ENCODE measurements at regions not wholly inside any gene's neighbourhood (a gene's known extent, or its start where the extent isn't known, plus 50 kb on each side); places are given as distances from the start of the nearest gene placed in this dataset.
"Not testable (repeated sequence)": the region's sequence is repeated elsewhere in the genome, so short reads cannot be mapped to it uniquely, and the experiment has no call there.

DNA sequence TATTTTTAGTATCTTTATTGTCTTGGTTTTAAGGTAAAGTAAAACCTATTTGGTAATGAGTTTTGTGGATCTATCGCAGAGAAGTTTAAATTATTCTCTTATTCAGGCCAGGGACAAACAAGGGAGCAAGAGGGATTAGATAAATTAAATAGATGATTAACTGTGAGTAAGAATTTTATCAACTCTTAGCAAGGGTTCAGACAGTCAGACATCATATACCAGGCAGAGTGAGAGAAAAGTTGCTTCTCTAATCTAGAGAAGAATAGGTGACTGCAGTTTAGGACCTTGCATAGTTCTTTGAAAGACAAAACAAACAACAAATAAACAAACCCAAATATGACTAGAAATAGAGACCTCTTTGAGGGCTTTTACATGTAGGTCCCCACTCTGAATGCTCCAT is 840.2 kb upstream of the GOT2 start:
- DNase-seq: no peak

DNA sequence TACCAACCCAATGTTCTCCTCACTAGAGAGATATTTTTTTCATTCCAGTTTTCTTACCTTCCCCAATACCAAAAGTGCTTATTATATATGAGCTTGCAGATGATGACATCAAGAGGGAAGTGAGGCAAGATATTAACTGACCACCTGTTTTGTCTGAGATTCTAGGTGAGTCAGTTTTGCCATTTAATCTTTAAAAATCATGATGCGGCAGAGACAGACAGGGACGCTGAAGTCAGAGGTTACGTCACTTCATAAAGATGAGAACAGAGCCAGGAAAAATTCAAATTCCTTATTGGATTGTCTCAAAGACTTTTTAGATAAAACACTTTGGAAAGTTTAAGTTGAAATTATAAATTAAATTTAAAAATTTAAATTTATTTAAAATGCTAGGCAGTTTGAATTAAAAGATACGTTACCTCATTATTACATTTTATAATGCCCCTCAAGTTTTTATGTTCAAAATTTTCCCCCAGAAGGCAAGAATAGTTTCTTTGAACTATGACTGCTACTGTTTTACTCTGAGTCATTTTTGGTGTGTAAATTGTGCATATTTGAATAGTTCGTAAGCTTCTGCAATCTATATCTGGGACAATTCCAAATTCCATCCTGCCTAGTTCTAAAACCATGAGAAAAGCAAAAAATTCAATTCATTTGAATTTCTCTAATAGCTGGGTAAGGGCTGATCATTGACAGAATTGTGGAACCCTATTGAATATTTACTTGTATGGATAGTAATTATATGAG is 839.6 kb upstream of the GOT2 start:
- no peak for DNase-seq

DNA sequence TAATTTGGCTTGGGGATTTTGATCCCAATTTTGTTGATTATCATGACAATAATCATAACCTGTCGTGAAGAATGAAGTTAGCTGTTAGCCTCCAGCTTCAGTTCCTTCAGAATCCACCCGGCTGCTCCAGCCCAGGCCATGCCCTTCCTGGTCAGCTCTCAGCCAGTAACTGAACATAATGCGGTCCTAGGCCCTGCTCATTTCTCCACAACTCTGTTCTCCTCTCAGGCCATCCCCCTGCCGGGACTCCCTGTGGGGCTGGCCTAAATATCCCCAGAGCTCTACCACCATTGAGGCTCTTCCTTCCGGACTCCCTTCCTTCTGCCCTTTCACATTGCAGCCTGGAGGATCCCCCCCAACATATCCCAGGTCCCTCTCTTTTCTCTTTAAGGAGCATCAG is 833.4 kb upstream of the GOT2 start:
- no peak for DNase-seq

DNA sequence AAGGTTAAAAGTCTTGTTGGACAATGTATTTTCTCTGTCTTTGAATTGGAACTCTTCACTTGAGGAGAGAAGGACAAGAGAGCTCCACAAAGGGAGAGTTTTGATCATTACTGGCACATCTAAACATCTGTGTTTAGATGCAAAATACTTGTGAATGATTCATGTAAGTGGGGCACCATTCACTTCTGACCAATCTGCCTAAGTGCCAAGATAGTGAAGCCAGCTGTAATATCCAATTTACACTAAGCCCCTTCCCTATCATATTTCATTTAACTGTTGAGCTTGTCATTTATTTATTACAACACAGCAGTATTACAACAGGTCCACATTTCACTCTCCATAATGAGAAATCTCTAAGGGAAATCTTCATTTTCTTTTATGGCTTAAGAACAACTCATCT is 832.3 kb upstream of the GOT2 start:
- DNase-seq: no peak

DNA sequence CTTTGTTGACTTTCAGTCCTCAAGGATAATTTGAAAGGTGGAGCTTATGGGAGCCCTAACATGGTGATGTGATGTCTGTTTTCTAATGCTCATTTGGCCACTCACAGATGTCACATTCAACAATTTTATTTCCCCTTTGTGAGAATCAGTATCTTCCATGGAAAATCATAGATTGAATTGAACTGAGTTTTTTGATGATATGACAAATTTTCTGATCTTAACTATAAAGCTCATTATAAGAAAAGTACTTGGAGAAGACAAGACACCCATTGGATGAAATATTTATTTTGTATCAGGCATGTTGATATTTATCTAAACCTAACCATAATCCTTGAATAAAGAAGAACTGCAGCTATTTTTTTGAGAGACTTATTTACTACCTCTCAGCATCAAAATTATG is 824.6 kb upstream of the GOT2 start:
- DNase-seq: no peak

DNA sequence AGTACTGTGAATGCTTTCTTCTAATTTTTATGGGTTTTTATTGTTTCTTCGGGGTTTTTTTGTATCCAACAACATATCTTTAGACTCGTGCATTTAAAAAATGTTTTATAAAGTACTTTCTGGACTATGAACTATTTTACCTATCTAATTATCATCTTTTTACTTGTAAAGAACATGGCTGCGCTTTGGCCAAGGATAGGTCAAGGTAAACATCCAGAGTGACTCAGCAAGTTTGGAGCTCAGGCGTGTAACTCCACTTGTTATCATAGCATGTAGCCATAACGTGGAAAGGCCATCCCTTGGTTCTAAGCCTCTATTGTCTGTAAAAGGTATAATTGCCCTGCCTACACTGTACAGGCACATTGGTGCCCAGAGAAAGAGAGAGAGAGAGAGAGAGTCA is 818.0 kb upstream of the GOT2 start:
- DNase-seq: no peak

DNA sequence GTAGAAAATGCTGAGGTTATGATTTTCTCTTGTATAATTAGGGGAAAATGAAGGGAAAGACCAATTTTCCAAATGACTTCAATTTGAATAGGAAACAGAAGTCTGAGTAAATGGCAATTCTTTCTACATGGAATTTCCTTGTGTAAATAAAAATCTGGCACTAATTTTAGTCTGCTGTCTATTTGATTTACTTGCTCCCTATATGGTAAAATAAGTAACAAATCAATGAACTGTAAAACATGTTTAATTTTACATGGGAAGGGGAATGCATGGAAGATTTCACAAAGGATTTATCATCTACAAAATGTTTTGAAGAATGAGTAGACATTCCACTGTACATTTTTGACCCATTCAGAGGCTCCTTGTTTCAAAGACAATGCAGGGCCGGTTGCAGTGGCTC is 811.6 kb upstream of the GOT2 start:
- DNase-seq: no peak

DNA sequence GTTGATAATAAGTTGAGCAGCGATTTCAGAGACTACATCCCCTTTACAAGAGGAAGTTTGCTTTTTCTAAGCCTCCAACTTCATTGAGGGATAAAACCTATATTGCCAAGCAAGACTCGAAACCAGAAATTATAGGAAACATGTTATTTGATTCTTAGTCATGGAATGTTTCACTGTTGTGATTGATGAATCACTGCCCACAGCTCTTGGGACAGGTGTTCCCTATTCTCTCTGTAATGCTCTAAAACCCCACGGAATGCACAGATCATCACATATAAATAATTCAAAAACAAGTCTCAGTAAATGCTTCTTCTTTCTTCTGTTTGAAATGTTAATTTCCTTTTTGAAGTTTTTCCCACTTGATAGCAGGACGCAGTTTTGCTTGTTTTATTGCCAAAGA is 809.5 kb upstream of the GOT2 start:
- no peak for DNase-seq

DNA sequence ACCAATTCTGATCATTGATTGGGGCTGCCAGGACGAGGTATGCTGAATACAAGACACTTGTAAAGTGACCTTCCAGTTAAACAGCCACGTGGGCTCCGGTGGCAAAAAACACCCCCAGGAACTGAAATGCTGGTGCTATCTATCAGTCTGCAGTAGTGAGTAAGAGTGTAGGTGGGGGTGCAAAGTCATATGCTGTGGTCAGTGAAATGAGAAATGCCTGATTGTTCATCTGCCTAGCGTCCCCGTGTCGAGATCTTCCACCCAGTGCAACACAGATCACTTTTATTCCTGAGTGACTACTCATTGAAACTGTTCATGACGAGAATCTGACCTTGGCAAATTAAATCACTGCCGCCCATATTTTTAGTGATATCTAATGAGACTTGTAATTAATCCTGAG is 806.5 kb upstream of the GOT2 start:
- DNase-seq: no peak

DNA sequence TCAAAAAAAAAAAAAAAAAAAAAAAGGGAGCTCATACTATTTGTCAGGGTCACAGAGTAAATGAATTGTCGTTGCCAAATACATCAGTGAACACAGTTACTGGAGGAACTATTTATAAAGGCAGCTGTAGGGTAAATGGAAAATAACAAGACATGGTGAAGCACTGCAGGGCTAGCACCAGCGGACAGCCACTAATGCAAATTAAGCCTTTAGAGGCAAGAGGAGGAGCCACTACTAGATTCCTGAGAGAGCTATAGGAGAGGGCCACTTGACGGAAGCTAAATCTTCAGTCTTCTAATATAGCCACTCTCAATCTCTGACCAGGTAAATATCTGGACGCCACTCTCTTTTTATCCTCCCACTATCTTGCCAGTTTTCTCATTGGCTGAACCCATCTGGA is 801.2 kb upstream of the GOT2 start:
- no peak for DNase-seq

DNA sequence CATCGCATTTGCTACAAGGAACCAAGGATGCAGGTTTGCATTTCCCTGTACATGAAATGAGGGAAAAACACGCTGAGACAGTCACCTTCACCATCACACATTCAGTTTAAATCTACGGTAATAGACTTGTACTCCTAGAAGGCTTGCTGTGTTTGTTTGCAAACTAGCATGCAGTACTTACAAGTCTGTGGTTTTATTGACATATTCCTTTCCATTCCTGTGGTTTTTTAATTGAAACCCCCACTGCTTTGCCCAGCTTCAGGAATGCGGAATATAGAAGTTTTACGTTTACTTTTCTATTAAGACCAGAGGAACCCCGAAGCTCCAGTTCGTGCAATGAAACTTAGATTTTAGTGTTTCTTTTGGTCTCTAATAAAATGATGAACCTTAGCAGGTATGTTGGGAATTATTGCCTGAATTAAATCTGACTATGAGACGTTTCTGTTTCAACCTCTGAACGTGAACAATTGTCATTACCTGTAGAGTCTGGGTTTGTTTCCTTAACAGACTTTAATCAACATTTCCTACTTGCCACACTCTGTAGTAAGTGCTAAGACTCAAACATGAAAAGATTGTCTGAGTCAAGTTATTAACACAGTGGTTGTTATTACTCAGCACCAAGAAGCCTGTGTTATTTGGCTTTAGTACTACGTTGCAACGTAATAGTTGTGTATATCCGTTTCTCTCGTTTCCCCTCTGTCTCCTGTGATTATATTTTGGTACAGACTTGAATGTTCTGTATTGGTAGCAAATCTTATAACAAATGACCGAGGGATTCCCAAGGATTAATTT is 793.3 kb upstream of the GOT2 start:
- DNase-seq: peak; percentile 46

DNA sequence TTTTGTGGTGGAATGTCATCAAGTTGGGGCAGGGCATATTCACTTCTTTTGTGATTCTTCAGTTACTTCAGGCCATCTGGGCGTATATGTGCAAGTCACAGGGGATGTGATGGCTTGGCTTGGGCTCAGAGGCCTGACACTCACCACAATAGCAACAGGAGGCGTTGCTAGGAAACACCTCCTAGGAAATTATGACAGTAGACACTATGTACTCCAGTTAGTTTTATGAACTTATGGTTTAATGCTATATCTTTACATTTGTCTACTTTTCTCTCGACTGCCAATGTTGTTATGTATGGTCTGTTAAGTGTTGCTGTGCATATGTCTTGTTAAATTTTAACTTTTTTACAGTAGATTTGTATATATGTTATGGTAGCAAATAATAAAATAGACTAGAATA is 788.7 kb upstream of the GOT2 start:
- DNase-seq: no peak

DNA sequence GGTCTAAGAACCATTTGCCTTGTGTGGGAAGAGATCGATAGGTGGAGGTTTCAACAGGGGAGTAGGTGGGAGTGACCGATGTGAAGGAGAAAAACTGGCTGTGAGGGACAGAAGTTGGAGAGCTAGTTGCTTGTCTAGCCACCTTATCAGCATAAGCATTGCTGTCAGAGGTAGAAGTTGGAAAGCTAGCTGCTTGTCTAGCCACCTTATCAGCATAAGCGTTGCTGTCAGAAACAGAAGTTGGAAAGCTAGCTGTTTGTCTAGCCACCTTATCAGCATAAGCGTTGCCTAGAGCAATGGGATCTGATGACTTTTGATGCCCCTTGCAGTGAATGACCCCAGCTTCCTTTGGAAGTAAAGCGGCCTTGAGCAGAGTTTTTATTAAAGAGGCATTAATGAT is 784.6 kb upstream of the GOT2 start:
- DNase-seq: not testable (repeated sequence)

DNA sequence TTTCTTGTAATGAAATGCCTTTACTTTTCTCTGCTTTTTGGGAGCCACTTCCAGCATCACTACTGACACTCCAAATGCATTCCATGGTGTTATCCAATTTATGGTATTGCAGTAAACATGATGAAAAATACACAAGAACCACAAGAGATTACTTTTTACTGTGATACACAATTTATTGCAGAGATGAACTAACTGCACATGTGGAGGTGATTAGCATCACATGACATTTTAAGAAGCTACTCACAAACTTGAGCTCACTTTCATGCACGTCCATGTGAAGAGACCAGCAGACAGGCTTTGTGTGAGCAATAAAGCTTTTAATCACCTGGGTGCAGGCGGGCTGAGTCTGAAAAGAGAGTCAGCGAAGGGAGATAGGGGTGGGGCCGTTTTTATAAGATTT is 780.5 kb upstream of the GOT2 start:
- no peak for DNase-seq

DNA sequence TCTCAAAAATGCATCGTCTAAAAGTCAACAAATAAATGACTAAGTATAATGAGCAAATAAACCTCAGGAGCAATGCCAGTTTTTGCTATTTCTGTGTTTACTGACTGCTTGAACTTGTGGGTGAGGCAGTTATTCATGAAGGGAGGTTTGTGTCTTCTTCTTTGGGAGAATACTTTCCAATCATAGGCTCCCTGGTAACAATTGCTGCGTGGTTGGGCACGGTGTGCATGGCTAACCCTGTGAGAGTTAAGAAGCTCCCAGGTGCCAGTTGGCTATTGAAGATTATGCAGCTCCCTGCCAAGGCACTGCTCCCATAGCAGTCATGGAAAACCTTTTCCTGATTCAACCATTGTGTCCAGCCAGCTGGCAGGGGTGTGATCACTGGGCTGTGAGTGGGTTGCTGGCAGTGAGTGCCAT is 775.9 kb upstream of the GOT2 start:
- peak; percentile 61 for DNase-seq

DNA sequence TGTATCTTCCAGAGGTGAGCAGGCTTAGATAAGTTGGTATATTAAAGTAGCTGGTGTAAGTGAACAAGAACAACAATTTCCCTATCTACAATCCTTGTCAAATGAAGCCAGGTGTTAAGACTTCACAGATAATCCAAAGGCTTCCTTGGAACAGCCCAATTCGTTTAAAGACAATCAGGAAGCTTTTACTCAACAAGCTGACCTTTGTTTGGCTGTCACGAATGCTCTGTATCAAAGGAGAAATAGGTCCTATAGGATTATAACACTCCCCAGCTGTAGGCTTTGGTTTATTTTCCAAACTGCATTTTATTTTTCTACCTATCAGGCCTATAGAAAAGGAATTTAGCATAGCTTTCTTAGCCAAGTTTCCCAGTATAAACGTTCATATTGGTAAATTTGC is 766.5 kb upstream of the GOT2 start:
- no peak for DNase-seq

DNA sequence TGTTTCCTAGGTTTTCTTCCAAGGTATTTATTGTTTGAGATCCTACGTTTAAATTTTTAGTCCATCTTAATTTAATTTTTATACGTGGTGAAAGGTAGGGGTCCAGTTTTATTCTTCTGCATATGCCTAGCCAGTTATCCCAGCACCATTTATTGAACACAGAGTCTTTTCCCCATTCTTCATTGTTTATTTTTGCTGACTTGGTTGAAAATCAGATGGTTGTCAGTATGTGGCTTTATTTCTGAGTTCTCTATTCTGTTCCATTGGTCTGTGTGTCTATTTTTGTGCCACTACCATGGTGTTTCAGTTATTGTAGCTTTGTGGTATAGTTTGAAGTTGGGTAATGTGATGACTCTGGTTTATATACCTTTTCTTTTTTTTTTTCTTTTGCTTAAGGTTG is 753.0 kb upstream of the GOT2 start:
- DNase-seq: no peak

DNA sequence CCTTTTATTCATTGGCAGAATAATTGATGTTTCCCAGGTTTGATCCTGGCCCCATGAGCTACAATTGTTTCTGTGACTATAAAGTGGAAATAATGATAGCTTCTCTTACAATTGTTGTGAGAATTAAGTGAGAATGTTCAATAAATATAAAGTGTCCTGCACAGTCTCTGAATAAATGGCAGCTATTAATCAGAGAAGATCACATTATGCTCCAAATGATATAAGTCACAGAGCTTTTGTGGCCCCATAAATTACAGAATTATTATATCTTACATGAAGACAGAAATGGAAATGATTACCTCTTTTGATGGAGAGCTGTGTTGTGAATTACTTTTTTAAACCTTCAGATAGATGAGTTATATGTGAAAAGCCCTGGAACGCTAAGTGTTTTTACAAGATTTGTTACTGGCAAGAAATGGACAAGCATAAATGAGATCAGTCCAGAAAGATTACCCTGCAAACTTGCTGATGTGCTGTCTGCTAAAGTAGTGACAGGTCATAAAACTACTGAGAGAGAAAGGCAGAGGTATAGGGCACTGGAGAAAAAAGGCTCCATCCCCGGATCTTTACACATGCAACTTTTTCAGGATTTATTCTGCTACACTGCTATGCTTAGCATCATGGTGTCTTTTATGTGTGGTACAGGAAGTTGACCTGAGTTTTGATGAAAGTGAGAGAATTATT is 750.9 kb upstream of the GOT2 start:
- no peak for DNase-seq

DNA sequence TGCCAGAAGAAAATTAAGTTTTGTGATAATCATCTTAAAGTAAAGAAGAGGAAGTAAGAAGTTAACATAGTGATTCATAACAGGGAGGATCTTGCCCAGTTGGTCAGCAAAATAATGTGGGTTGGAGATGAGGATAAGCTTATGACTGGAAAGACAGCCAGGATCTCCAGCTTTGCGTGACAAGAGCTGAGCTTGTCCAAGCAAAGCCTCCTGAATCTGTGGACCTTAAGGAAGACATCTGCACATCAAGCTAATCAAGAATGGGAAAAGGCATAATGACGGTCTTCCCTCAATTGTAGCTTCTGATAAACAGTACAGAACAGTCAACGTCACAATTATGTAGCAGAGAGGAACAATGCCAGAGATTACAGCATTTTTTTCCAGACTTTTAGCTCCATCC is 744.7 kb upstream of the GOT2 start:
- no peak for DNase-seq

DNA sequence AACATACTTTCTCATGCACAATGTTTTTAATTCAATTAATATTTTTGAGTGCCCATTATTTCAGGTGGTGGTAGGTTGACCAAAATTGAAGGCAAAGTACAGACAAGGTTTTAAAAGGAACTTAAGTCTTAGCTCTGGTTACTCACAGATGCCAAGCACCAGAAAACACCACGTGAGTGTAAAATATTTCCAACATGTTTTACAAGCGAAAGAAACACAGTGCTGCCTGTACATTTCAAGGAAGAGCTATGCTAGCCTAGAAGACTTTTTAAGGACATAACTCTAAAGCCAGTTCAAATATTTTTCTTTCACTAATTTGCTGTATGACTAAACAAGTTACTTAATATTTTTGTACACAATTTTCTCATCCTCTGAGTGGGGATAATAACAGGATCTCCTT is 736.4 kb upstream of the GOT2 start:
- no peak for DNase-seq

DNA sequence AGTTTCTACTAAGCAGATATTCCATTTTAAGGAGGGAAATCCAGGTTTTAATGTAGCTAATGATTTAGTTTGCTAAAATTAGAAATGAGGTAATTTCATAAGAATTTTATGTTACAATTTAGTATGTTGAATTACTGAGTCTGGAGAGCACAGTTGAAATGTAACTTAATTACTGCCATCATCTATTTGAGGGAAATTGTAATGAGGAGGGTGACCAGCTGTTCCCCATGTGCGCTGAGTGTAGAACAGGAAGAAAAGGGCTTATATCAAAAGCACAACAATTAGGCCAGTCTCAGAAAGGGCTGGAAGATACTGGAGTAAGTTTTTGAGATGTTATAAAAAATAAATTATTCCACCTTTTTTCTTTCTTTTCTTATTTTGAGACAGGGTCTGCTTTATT is 735.1 kb upstream of the GOT2 start:
- DNase-seq: no peak

DNA sequence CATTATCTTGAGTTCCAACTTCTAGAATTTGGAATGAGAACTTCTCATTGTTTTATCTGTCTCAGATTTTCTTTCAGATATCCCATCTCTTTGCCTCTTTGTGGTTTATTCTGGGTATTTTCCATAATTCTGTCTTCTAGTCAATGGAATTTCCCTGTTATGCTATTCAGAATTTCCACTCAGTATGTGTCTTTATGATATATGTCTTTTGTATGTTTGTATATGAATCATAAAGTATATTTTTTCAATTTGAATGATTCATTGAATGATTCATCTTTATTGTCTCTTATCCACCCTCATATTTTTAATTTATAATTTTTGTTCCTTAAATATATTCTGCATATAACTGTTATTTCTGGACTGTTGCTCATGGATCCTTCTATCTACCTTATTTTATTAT is 729.7 kb upstream of the GOT2 start:
- no peak for DNase-seq

DNA sequence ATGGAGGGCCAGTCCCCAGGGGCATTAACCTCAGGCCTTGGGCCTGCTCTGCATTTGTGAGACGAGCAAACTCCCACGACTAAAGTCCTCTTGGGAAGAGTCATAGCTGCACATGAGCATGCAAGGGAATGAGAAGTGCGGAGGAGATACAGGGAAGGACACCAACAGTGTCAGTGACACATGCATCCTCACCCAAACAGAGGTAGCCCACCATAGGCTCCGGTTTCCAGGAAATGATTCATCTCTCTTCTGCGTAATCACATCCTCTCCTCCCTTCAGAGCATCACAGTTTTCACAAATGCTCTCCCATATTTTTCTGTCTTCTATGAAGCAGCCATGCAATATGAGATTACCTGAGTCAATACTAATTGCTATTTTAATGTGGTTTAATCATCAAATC is 725.7 kb upstream of the GOT2 start:
- no peak for DNase-seq

DNA sequence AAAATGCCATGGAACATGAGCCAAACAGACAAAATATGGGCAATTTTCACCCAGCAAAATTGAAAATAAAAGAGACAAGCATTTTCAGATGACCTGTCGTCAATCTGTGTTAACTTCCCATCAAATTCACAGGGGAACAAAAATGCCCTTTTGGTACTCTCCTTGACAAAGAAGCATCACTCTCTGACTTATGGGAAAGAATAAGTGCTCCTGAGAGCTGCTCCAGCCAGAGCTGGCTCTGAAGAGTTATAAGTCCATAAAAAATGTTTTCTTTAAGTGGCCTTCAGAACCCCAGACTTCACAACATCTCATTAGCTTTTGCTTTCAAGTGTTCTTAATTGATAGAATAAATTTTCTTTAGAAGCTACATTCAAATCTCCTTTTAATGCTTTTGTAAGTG is 721.4 kb upstream of the GOT2 start:
- DNase-seq: peak; percentile 64
